ENCODE measurements at regions not wholly inside any gene's neighbourhood (a gene's known extent, or its start where the extent isn't known, plus 50 kb on each side); places are given as distances from the start of the nearest gene placed in this dataset.
"Not testable (repeated sequence)": the region's sequence is repeated elsewhere in the genome, so short reads cannot be mapped to it uniquely, and the experiment has no call there.

- DNase-seq (ENCODE audit: low read depth) = no peak
Observed at GRCh38 chr6:163718537-163718936, 304.0 kb downstream of the QKI start.

DNA sequence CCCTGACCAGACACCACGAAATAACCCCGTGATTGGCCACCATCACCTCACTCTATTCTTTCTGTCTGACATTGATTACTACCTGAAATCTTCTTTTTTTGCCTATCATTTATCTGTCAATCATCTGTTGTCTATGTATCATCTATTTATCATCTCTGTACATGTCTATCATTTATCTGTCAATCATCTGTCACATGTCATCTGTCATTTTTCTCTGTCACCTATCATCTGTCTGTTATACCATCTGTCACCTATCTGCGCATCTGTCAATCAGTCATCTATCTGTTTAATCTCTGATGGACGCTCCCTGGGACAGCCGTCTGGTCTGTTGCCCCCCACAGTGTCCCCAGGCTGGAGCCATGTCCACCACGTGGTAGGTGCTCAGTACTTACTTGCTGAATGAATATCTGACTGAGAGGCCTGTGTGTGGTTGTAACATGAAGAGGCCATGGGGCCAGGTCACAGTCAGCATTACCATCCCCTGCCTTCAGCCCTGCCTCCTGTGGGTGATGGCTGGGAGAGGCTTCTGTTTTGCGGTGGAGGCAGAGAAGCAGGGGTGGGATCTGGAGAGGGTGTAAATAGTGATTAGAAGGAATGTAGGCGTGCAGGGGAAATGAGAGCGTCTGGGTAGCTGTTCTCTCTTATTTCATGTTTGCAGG lies 302.7 kb downstream of the QKI start:
- DNase-seq (ENCODE audit: low read depth) = no peak

DNA sequence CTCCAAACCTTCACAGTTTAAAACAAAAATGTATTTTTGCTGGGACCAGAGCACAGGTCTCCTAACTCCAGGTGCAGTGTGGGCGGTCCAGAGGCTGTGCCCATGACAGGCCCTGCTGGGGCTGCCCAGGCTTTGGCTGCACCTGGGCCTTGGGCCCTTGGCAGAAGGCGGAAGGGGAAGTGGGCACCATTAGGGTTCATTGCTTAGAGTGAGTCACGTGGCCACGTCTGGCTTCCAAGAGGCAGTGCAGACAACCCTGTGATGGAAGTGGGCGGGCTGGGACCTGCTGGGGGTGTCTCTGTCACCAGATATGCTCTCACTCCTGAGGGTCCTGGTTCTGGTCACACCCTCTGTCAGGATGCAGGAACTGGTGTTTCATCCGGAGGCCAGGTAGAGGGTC lies 302.2 kb downstream of the QKI start:
- no peak for DNase-seq (ENCODE audit: low read depth)

GRCh38 chr6:163715846-163716245 lies 301.3 kb downstream of the QKI start:
- DNase-seq (ENCODE audit: low read depth) = no peak

DNA sequence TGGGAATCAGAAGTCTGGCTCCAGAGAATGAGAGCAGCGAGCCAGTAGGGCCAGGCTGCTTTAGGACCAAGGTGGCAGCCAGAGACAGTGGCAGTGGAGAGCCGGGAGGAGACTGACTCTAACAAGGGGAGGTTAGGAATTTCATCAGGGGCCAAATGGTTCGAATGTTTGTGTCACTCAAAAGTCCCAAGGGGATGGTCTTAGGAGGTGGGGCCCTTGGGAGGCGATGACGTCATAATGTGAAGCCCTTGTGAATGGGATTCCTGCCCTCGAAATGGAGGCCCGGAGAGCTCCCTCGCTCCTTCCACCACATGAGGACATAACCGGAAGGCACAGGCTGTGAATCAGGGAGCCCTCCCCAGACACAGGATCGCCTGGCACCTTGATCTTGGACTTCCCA lies 299.7 kb downstream of the QKI start:
- DNase-seq (ENCODE audit: low read depth) = no peak

DNA sequence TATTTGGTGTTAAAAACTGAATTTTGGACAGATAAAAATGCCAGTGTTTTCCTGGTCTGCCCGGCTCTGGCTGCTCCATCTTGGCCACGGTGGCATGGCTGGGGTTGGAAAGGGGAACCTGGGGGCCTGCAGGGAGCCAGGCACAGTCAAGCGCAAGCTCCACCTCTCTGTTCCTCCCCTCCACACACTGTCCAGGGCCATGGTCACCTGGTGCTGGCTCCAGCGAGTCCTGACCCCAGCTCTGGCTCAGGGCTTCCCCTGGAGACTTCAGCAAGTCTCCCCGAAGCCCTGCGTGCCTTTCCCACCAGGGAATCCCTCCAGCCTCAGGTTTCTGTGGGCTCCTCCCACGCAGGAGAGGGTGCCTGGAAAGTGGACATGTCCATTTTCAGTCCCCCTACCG lies 298.5 kb downstream of the QKI start:
- DNase-seq (ENCODE audit: low read depth) = no peak

GRCh38 chr6:163712566-163712961 lies 298.0 kb downstream of the QKI start:
- no peak for DNase-seq (ENCODE audit: low read depth)

- no peak for DNase-seq (ENCODE audit: low read depth)
Observed at GRCh38 chr6:163711615-163712565, 297.4 kb downstream of the QKI start.

GRCh38 chr6:163710532-163711470 lies 296.3 kb downstream of the QKI start:
- no peak for DNase-seq (ENCODE audit: low read depth)

DNA sequence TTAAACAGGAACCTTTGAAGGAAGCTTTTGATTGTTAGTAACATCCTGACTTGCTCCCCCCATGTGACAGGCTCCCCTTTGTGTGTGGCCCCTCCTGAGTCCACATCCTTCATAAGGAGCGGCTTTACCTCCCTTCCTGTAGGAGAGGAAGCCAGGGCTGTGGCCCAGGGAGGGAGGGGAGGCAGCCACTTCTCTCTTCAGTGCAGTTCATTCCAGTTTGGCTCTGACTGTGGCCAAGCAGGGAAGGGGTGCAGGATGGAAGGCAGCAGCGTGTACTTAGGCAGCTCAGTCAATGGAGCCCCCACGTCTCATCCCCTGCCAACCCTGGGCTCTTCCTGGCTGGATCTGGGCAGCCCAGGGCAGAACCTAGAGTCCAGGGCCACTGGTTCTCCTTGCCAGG lies 295.2 kb downstream of the QKI start:
- no peak for DNase-seq (ENCODE audit: low read depth)

- DNase-seq (ENCODE audit: low read depth) = no peak
Observed at GRCh38 chr6:163709255-163709654, 294.7 kb downstream of the QKI start.

DNA sequence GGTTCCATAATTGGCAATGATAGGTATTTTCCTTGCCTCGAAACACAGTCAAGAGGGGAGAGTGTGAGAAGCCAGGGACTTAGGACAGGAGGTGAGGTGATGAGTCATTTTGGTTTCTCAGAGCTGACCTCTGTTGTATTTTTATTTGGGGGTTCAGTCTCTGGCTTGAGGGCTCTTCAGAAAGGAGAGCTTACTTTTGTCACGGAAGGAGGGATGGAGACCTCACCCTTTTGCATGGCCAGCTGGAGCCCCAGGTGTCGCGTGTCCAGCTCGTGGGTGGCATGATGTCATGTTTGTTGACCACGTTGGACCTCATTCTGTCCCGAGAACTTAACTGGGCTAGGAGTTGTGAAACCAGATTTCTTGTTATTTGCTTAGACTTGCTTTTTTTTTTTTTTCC lies 293.9 kb downstream of the QKI start:
- DNase-seq (ENCODE audit: low read depth) = no peak

DNA sequence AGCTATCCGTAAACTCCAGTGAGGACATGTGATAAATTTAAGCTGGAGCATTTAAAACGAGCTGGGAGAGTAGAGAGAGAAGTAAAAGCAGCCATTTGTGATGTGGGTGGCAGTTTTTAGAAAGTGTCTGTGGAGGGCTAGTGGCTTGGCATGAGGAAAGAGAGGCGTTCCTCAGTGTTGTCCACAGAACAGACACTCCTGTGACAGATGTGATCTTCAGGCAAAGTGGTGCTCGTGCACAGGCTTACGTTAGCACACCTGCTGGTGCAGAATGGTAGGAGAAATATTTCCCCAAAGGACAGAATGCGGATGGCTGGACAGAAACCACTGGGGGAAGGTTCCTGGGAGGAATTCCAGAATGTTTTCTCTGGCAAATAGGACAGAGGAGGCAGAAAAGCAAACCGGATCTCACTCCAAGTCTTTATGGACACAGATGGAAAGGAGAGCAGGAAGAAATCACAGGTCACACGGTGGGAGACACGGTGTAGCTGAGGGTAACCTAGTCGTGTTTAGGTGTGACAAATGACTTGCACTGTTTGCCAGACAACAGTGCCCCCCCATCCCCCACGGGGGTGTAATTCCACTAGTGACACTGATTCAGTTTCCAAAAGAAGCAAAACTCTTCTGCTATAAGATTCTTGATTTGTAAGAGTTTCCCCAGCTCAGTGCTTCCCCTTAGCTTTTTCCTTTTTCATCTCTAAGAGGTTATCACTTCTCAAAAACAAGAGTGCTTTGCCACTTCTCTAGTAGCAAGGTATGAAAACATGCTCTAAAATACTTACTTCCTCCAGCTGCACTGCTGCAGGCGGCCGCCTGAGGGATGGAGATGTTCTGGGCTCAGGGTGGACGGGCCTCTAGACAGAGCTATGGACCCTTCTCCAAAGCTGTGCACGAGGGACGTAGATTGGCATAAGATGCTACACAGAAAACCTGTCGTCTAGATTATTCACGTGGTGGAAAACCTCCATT lies 293.2 kb downstream of the QKI start:
- no peak for DNase-seq (ENCODE audit: low read depth)

GRCh38 chr6:163706500-163707087 lies 292.1 kb downstream of the QKI start:
- DNase-seq (ENCODE audit: low read depth) = no peak

DNA sequence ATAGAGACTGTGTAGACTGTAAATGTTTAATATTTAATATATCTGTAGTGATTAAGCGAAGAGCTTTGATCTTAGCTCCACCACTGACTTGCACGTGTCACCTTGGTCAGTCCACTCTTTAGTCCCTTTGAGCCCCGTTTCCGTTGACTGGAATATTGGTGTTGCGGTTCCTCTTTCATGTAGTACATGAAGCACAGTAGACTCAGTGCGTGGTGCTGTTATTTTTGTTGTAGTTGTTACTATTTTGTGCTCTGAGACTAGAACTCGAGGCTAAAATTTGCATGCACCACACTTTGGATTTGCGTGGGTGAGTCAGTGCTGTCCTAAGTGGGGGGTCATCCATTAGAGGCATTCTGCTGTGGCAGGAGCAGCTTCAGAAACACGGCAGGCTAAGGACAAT lies 291.4 kb downstream of the QKI start:
- DNase-seq (ENCODE audit: low read depth) = no peak

- DNase-seq (ENCODE audit: low read depth) = no peak
Observed at GRCh38 chr6:163702736-163703135, 288.2 kb downstream of the QKI start.

GRCh38 chr6:163701762-163702161 lies 287.2 kb downstream of the QKI start:
- no peak for DNase-seq (ENCODE audit: low read depth)

DNA sequence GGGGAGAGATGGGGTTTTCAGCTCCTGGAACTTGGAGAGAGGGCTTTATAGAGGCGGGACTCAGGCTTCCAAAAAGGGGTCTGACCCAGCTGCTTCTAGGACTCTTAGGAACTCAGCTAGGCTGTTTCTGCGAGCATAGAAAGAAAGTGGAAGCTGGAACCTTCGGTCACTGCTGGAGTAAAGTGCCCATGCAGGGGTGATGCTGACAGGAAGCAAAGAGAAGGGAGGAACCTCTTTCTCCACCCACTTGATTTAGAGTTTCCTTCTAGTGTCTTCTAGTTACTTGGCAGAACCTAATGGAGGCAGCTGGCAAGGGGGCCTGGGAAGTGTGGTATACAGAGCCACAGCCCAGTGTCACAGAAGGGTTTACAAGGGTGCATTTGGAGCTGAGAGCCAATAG lies 283.6 kb downstream of the QKI start:
- no peak for DNase-seq (ENCODE audit: low read depth)

- not testable (repeated sequence) for DNase-seq (ENCODE audit: low read depth)
Observed at GRCh38 chr6:163696311-163696710, 281.8 kb downstream of the QKI start.

DNA sequence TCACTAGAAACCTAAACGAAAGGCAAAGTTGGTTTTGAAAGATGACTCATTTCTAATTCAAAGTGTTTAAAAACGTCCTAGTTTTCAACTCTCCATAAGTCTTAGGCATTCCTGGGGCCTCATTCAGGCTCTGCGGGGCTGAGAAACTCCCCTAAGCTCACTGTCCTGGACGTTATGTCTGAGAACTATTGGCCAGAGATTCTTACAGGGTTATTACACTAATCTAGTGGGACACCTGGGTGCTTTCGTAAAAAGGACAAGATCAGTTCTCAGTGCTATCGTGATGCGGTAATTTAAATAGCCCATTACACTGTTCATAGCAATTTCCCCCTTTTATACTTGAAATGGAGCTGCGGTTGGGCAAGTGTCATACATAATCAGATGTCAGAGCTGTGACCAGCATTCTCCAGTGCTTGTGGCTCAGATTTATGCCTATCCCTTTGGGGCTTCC lies 280.9 kb downstream of the QKI start:
- no peak for DNase-seq (ENCODE audit: low read depth)

DNA sequence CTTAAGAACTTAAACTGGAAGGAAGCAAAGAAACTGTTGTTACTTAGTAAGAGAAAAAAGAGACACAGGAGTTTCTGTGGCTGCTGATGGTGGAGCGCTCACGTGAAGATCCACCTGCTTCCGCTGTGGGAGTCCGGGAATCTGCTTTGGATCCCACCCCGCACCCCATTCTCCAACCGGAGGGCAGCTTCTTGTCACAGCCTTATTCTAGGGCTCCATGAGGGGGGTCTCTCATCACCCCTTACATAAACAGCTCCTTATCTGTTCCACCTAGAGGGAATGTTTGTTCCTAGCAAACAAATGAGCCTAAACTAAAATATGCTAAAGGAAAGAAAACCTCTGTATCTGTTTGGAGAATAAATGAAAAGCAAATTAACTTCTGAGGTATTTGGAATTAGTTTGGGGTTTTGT lies 280.5 kb downstream of the QKI start:
- DNase-seq (ENCODE audit: low read depth) = no peak

All from HS-5 (cell line).